ENCODE measurements at regions not wholly inside any gene's neighbourhood (a gene's known extent, or its start where the extent isn't known, plus 50 kb on each side); places are given as distances from the start of the nearest gene placed in this dataset.
"Not testable (repeated sequence)": the region's sequence is repeated elsewhere in the genome, so short reads cannot be mapped to it uniquely, and the experiment has no call there.

- no peak for DNase-seq
- in situ Hi-C loops (cut with HindIII; ENCODE audit: low pct_ligation_motif_present, low pct_unique_long_range_greater_than_20kb, low sequenced_read_pairs): no loop called here
Observed at GRCh38 chr5:127133071-127133470, 59.8 kb upstream of the C5orf63 start.

DNA sequence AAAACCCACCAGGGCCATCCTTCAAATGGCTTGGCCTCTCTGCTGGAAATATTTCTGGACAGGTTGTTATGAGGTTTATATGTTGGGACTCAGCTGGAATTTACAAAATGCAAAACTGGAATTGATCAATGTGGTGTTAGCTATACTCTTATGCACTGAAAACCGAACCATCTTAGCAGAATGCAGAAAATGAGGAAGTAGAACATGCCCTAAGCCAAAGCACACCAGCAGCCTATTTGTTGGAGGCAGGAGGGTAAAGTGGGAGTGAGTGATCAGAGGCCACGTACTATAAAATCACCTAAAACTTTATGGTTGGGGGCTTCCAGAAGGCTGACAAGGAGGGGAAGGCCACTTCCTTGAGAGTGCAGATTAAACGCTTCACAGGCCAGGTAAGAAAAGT lies 63.6 kb upstream of the C5orf63 start:
- DNase-seq: no peak

GRCh38 chr5:127143722-127144121 lies 70.4 kb upstream of the C5orf63 start:
- in situ Hi-C loops (cut with HindIII; ENCODE audit: low pct_ligation_motif_present, low pct_unique_long_range_greater_than_20kb, low sequenced_read_pairs): no loop called here
- DNase-seq: no peak

More for the DNA sequence above, 63.6 kb upstream of the C5orf63 start:
- in situ Hi-C loops (cut with HindIII; ENCODE audit: low pct_ligation_motif_present, low pct_unique_long_range_greater_than_20kb, low sequenced_read_pairs): no loop called here

DNA sequence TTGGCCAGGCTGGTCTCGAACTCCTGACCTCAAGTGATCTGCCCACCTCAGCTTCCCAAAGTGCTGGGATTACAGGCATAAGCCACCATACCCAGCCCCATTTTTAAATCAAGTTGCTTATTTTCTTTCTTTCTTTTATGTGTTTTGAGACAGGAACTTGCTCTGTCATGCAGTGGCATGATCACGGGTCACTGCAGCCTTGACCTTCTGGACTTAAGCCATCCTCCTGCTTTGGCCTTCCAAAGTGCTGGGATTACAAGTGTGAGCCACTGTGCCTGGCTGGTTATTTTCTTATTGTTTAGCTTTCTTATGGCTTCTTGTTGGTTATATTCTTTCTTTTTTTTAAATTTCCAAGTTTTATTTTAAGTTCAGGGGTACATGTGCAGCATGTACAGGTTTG lies 79.7 kb upstream of the C5orf63 start:
- DNase-seq: no peak
- in situ Hi-C loops (cut with HindIII; ENCODE audit: low pct_ligation_motif_present, low pct_unique_long_range_greater_than_20kb, low sequenced_read_pairs): no loop called here

DNA sequence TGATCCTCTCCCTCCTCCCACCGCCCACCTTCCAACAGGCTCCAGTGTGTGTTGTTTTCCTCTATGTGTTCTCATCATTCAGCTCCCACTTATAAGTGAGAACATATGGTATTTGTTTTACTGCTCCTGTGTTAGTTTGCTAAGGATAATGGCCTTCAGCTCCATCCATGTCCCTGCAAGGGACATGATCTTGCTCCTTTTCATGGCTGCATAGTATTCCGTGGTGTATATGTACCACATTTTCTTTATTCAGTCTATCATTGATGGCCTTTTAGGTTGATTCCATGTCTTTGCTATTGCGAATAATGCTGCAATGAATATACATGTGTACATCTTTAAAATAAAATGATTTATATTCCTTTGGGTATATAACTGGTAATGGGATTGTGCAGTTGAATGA lies 80.2 kb upstream of the C5orf63 start:
- in situ Hi-C loops (cut with HindIII; ENCODE audit: low pct_ligation_motif_present, low pct_unique_long_range_greater_than_20kb, low sequenced_read_pairs): no loop called here
- DNase-seq: no peak

- in situ Hi-C loops (cut with HindIII; ENCODE audit: low pct_ligation_motif_present, low pct_unique_long_range_greater_than_20kb, low sequenced_read_pairs): no loop called here
- DNase-seq: no peak
Observed at GRCh38 chr5:127163750-127164149, 90.4 kb upstream of the C5orf63 start.

DNA sequence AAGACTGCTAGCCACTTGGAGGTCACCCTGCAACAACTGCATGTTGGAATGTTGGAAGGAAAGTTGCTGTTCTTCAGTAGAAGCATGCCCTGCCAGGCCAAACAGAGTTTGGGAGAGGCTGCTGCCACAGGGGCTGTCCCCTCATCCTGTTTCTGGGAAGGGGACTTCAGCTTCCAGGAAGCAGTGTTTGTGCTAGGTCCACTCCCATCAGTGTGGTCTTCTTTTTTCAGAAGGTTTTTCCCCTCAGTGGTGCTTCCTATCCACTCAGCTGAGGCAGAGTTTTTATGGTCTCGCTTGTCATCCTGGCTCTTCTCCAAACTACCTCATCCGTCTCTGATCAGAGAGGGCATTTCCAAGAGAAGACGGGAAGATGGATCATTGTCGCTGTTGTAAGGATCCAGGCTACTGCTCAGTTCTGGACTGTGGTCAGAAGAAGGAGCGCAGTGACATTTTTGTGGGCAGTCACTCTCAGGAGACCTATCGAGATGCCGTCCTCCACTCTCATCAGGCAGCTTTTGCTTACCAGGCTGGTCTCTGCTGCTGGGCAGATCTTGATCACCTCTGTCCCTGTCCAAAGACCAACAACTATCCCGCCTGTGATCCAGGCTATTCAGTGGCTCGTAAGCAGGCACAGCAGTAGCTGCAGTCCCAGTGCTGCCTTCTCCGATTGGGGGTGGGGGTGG lies 97.8 kb upstream of the C5orf63 start:
- no peak for DNase-seq
- in situ Hi-C loops (cut with HindIII; ENCODE audit: low pct_ligation_motif_present, low pct_unique_long_range_greater_than_20kb, low sequenced_read_pairs): no loop called here

GRCh38 chr5:127176769-127177168 lies 103.5 kb upstream of the C5orf63 start:
- in situ Hi-C loops (cut with HindIII; ENCODE audit: low pct_ligation_motif_present, low pct_unique_long_range_greater_than_20kb, low sequenced_read_pairs): no loop called here
- no peak for DNase-seq

DNA sequence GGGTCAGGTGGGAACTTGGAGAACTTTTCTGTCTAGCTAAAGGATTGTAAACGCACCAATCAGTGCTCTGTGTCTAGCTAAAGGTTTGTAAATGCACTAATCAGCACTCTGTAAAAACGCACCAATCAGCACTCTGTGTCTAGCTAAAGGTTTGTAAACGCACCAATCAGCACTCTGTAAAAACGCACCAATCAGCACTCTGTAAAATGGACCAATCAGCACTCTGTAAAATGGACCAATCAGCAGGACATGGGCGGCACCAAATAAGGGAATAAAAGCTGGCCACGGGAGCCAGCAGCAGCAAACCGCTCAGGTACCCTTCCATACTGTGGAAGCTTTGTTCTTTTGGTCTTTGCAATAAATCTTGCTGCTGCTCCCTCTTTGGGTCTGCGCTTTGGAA lies 108.0 kb upstream of the MEGF10 start:
- DNase-seq; in situ Hi-C loops (cut with HindIII; ENCODE audit: low pct_ligation_motif_present, low pct_unique_long_range_greater_than_20kb, low sequenced_read_pairs): not testable (repeated sequence)

- no peak for DNase-seq
- in situ Hi-C loops (cut with HindIII; ENCODE audit: low pct_ligation_motif_present, low pct_unique_long_range_greater_than_20kb, low sequenced_read_pairs): no loop called here
Observed at GRCh38 chr5:127183332-127183731, 107.3 kb upstream of the MEGF10 start.

GRCh38 chr5:127184851-127185250 lies 105.7 kb upstream of the MEGF10 start:
- in situ Hi-C loops (cut with HindIII; ENCODE audit: low pct_ligation_motif_present, low pct_unique_long_range_greater_than_20kb, low sequenced_read_pairs): no loop called here
- no peak for DNase-seq

DNA sequence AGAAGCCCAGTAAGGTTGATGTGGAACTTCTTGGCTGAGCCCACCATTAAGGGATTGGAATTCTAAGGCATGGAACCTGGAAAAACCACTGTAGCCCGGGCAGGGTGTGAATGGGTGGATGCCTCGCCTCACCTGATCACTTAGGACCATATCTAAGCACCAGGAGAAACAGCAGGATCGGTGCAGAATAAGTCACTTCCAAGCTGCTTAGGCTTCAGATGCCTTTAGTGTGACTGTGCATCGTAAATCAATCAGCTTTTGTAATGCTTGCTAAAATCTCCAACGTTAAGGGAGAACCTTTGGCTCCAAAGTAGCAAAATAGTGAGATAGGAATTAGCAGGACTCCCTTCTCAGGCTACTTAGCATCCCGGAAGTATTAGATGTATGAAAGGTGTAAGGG lies 103.9 kb upstream of the MEGF10 start:
- DNase-seq: no peak
- in situ Hi-C loops (cut with HindIII; ENCODE audit: low pct_ligation_motif_present, low pct_unique_long_range_greater_than_20kb, low sequenced_read_pairs): no loop called here

DNA sequence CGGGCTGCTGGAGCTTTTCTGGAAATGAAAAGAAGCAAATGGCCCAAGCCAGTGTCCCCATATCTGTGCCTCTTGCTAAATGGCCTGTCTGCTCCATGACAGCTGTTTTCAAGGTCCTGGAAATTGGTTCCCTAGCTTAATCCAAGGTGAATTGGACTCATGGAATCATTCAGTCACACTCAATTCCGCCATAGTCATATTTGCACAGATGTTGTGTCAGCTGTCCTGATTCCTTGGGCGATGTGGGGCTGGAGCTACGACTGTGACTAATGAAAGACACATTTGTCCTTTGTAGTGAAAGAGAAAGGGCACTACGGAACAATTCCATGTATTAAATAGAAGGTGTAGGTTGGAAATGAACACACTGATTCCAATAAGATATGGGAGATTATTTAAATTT lies 102.9 kb upstream of the MEGF10 start:
- in situ Hi-C loops (cut with HindIII; ENCODE audit: low pct_ligation_motif_present, low pct_unique_long_range_greater_than_20kb, low sequenced_read_pairs): no loop called here

DNA sequence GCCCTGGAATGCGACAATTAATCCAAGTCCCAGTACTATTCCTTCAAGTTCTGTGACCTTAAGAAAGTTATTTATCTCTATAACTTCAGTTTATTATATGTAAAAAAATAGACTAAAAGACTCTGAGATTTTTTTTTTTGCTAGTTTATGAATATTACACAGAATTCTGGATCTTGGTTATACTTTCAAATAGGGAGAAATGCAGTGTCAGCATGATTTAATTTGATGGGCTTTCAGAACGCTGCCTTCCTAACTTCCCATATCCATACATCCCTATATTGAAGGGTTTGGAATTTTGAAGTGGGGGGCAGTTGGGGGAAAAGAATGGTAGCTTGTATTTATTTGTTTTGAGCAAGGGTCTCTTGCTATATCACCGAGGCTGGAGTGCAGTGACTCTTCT lies 98.4 kb upstream of the MEGF10 start:
- in situ Hi-C loops (cut with HindIII; ENCODE audit: low pct_ligation_motif_present, low pct_unique_long_range_greater_than_20kb, low sequenced_read_pairs): no loop called here
- DNase-seq: no peak

More for the DNA sequence above, 102.9 kb upstream of the MEGF10 start:
- no peak for DNase-seq

DNA sequence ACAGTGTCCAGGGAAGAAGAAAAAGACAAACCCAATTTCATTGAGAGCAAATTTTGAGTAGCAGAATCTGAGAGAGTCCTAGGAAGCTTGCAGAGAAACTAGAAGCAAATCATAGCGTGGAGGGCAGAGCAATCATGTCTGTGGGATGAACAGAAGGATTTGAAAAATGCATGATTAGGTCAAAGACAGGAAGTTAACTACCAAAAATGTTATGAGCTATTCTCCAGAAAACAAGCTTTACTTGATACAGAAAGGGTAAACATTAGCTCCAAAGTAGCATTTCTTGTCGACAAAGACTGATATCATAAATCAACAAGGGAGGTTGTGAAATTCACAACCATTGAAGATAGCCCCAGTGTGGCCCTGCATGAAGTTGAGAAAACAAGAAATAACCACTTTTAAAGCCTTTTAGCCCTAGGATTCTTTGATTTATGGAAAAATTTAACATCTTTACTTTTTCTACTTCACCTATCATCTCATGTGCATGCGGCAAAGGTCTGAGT lies 97.7 kb upstream of the MEGF10 start:
- DNase-seq: no peak
- in situ Hi-C loops (cut with HindIII; ENCODE audit: low pct_ligation_motif_present, low pct_unique_long_range_greater_than_20kb, low sequenced_read_pairs): no loop called here

DNA sequence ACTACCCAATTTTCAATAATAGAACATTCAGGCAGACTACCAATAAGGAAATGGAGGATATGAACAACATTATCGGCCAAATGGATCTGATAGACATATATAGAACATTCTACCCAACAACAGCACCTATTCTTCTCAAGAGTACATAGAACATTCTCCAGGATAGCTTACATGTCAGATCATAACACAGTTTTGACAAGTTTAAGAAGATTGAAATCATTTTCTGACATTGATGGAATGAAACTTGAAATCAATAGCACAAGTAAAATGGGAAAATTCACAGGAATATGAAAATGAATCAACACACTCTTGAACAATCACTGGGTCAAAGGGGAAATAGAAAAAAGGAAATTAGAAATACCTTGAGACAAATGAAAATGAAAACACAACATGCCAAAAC lies 94.6 kb upstream of the MEGF10 start:
- no peak for DNase-seq

DNA sequence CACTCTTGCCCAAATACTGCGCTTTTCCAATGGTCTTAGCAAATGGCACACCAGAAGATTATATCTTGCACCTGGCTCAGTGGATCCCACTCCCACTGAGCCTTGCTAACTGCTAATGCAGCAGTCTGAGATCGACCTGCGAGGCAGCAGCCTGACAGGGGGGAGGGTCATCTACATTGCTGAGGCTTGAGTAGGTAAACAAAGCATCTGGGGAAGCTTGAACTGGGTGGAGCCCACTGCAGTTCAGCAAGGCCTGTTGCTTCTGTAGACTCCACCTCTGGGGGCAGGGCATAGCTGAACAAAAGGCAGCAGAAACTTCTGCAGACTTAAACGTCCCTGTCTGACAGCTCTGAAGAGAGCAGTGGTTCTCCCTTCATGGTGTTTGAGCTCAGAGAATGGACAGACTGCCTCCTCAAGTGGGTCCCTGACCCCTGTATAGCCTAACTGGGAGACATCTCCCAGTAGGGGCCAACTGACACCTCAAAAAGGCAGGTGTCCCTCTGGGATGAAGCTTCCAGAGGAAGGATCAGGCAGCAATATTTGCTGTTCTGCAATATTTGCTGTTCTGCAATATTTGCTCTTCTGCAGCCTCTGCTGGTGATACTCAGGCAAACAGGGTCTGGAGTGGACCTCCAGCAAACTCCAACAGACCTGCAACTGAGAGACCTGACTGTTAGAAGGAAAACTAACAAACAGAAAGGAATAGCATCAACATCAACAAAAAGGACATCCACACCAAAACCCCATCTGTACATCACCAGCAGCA lies 93.0 kb upstream of the MEGF10 start:
- in situ Hi-C loops (cut with HindIII; ENCODE audit: low pct_ligation_motif_present, low pct_unique_long_range_greater_than_20kb, low sequenced_read_pairs); DNase-seq: not testable (repeated sequence)

More for the DNA sequence above, 94.6 kb upstream of the MEGF10 start:
- in situ Hi-C loops (cut with HindIII; ENCODE audit: low pct_ligation_motif_present, low pct_unique_long_range_greater_than_20kb, low sequenced_read_pairs): no loop called here

GRCh38 chr5:127202738-127203137 lies 87.9 kb upstream of the MEGF10 start:
- DNase-seq; in situ Hi-C loops (cut with HindIII; ENCODE audit: low pct_ligation_motif_present, low pct_unique_long_range_greater_than_20kb, low sequenced_read_pairs): not testable (repeated sequence)

DNA sequence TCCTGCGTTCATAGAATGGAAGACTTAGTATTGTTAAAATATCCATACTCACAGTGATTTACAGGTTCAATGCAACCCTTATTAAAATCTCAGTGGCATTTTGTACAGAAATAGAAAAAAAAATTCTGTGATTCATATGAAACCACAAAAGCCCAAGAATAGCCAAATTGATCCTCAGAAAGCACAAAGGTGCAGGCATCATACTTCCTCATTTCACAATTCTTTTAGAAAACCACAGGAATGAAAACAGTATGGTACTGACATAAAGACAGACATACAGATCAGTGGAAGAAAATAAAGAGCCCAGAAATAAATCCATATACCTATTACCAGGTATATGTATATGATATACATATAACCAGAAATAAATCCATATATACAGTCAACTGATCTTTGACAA lies 86.8 kb upstream of the MEGF10 start:
- no peak for DNase-seq
- in situ Hi-C loops (cut with HindIII; ENCODE audit: low pct_ligation_motif_present, low pct_unique_long_range_greater_than_20kb, low sequenced_read_pairs): no loop called here

DNA sequence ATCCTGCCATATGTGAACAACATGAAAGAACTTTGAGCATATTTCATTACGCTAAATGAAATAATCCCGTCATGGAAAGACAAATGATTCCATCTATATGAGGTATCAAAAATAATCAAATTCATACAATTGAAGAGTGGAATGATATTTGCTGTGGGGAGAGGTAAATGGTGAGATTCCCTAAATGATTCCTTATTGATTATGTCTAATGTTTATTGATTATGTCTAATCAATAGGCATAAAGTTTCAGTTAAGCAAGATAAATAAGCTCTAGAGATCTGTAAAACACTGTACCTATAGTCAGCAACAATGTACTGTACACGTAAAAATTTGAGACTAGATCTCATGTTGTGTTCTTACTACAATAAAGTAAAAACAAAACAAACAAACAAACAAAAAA lies 85.4 kb upstream of the MEGF10 start:
- no peak for DNase-seq
- in situ Hi-C loops (cut with HindIII; ENCODE audit: low pct_ligation_motif_present, low pct_unique_long_range_greater_than_20kb, low sequenced_read_pairs): no loop called here
